Activated CD4-positive, alpha-beta T cell treated with anti-CD3 and anti-CD28 coated beads, Interleukin-2, Interleukin-6, amounts not matched to agents 100 ng/mL and 50 ng/mL, durations not matched to agents 16 hours and 8 hours (primary cell): ENCODE measurements at regions not wholly inside any gene's neighbourhood (a gene's known extent, or its start where the extent isn't known, plus 50 kb on each side); places are given as distances from the start of the nearest gene placed in this dataset.
"Not testable (repeated sequence)": the region's sequence is repeated elsewhere in the genome, so short reads cannot be mapped to it uniquely, and the experiment has no call there.

ENCODE experiments used
- DNase-seq: peaks from one replicate; pipeline ENCODE4 v3.0.0-alpha.2; 2020

GRCh38 chr2:95728878-95729596 is 137.2 kb downstream of the TRIM43 start:
- DNase-seq: peak; percentile 43

DNA sequence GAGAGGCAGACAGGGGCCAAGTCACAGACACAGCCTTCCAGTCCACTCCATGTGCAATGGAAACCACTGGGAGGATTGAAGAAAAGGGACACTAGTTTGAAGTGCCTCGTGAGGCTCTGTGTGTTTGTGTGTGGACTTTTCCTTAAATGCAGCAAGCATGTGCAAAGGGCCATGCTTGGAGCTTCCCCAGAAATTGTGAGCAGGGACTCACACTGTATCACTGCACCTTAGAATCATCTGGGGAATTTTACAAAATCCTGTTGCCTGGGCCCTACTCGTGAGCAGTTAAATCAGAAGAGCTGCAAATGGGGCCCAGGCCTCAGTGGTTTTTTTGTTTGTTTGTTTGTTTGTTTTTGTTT is 137.8 kb downstream of the TRIM43 start:
- no peak for DNase-seq

DNA sequence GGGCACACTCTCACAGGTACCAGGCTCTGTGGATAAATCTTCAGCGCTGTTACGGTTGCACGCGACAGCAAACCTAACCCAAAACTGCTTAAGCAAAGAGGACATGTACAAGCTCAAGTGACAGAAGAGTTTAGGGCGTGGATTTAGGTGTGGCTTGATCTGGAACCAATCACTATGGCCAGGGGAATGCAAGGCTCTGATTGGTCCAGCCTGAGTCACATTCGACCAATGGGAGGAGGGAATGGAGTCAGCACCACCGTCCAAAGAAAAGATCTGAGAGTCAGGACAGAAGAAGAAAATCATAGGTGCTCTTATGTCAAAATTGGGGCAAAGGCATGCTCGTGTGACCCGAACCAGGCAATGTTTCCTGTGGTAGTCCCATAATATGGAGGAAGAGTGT is 139.0 kb downstream of the TRIM43 start:
- no peak for DNase-seq

DNA sequence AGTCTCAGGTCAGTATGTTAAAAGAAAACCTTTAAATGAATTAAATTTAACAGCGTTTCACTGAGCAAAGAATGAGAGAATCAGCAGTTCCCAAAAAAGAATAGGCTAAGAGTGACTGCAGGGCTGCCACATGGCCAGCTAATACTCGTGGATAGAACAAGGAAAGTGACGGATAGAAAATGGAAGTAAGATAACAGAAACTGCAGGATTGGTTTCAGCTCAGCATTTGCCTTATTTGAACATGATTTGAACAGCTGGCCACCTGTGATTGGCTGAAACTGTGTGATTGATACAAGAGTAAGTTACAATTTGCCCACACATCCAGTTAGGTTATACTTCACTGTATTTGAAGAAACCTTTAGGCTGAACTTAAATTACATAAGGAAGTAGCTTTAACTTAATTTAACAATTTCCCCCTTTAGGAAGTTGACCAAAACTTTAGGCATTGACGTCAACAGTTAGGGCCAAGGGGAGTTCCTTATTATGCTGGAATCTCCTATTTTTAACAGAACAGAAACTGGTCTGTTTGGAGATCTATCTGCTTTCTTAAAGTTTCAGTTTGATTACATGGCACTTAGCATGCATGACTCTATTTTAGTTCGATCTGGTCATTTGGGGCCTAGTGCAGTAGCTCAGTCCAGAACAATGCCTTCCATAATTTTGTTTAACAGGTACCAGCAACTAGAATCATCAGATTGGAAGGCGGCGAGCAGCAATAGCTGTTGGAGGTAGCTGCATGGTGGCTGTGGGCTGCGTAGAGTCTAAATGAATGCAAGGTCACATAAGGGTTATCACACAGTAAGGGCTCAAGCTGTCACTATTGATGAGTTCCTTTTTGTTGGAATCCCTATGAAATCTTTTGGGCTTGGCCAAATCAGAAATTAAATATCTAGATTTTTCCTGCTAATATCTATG is 143.4 kb downstream of the TRIM43 start:
- DNase-seq: no peak

DNA sequence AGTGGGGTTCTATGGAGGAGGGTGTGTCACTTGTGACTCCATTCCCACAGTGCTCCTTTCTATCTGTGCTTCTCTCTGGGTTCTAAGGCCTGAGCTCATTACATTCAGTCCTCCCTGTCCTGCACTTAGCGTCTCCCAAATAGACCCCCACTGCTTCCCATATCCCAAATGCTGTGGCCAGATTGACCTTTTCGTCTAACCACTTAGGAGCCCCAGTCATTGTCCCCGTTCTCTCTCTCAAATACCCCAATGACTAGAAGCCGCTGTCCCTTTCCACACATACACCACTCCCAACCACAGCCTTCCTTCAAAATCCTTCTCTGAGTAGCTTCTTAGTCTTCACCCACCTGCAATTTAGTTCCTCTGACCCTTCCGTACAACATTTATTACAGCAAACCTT is 146.5 kb downstream of the TRIM43 start:
- DNase-seq: no peak

DNA sequence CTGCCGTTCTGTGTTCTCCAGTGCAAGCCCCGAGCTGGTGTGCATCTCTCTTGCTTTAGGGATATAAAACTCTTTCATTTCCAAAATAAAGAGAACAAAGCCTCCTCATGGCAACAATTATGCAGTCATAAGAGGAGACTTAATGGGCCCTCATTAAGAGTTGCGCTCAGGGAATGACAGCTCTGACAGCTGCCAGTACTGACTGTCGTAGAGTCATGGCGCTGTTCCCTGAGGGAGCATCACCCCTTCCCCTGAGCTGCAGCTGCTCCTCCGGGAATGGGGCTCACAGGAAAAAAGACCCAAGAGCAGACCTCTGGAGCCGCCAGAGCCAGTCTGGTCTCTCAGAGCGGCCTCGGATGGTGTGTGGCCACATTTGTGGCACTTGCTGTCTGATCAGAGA is 160.3 kb downstream of the TRIM43 start:
- DNase-seq: not testable (repeated sequence)

DNA sequence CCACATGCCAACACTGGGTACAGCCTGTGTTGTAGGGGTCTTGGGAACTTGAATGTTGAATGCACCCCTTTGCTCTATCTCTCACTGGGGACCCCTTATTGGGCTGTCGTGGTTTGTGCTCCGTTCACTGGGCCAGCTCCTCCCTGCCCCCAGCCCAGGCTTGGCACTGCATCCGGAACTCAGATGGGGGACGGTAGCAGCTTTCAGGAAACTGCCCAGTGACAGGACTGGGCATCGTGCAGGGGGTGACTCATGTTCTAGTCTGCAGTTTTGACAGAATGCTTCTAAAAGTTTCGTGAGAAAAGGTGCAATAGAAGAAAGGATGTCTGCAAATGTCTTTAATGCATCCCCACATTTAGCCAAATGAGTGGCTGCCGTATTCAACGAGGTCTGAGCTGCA is 162.0 kb downstream of the TRIM43 start:
- DNase-seq: not testable (repeated sequence)

DNA sequence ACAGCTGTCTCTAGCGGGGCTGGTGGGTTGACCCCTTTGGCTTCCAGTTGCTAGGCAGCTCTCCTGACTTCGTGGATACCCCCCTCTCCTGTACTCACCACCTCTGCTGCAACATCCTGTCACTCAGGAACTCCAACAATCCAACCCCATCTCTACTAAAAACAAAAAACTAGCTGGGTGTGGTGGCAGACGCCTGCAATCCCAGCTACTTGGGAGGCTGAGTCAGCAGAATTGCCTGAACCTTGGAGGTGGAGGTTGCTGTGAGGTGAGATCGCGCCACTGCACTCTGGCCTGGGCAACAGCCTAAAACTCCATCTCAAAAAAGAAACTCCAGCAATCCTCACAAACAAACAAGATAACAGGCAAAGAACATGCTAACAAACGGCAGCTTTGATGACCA is 162.4 kb downstream of the TRIM43 start:
- not testable (repeated sequence) for DNase-seq

DNA sequence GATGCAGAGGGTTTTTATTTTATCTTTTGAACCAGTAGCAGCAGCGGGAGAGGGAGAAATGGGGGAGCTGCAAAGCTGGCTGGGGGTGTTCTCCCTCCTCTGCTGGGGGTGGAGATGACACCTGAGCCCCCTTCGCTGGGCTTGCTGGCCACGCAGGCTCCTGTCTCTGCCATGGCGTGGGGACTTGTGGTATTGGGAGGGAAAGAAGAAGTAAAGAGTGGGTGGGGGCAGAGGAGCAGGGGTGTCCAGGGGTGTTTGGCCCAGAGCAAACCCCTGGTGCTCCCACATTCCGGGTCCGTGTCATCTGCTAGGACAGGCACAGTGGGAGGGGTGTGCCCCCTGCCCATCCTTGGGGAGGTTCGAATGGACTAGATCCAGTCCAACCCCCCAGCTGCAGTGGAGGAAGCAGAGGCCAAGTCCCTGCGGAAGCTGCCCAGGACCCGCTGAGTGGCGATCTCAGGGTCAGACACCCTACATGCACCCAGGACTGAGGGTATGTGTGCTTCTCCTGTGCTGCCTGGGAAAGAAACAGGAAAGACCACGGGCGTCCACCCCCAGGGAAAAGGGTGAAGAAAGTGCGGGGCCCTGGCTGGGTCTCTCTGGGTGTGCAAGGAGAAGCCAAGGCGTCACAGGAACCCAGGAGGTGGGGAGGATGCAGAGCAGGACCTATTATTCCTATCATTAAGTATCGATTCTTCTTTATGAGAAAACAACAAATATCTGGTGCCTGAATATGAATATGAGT is 163.2 kb downstream of the TRIM43 start:
- not testable (repeated sequence) for DNase-seq

- DNase-seq: not testable (repeated sequence)
Observed at GRCh38 chr2:95755956-95756669, 164.3 kb downstream of the TRIM43 start.

DNA sequence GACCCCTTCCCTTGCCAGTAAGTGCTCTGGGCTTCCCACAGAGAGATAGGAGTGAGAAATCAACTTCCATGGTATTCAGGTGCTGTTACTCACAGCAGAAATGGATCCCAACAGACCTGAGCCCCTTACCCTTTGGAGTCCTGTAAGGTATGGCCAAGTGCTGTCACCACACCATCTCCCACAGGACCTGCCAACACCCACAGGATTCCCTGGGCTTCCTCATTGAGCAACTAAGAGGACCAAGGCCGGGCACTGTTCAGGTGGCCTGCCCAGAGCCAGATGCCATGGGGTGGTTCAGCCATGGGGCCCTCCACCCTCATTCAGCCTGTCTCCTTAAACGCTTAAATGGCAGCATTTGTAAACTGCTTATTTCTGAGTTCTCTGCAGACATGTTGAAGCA is 166.2 kb downstream of the TRIM43 start:
- no peak for DNase-seq

DNA sequence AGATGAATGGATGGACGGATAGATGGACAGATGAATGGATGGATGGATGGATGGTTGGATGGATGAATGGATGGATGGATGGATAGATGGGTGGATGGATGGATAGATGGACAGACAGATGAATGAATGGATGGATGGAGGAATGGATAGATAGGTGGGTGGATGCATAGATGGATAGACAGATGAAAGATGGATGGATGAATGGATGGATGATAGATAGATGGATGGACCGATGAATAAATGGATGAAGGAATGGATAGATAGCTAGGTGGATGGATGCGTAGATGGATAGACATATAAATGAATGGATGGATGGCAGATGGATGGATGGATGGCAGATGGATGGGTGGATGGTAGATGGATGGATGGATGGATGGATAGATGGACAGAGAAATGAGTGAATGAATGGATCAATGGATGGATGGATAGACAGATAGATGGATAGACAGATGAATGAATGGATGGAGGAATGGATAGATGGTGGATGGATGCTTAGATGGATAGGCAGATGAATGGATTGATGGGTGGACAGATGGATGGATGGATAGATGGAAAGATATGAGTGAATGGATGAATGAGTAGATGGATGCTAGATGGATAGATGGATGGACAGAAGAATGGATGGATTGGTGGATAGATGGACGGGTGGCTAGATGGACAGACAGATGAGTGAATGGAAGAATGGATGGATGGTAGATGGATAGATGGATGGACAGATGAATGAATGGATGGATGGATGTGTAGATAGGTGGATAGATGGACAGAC is 167.9 kb downstream of the TRIM43 start:
- DNase-seq: no peak

GRCh38 chr2:95760806-95761525 is 169.2 kb downstream of the TRIM43 start:
- no peak for DNase-seq

- DNase-seq: no peak
Observed at GRCh38 chr2:95761556-95761955, 169.8 kb downstream of the TRIM43 start.

DNA sequence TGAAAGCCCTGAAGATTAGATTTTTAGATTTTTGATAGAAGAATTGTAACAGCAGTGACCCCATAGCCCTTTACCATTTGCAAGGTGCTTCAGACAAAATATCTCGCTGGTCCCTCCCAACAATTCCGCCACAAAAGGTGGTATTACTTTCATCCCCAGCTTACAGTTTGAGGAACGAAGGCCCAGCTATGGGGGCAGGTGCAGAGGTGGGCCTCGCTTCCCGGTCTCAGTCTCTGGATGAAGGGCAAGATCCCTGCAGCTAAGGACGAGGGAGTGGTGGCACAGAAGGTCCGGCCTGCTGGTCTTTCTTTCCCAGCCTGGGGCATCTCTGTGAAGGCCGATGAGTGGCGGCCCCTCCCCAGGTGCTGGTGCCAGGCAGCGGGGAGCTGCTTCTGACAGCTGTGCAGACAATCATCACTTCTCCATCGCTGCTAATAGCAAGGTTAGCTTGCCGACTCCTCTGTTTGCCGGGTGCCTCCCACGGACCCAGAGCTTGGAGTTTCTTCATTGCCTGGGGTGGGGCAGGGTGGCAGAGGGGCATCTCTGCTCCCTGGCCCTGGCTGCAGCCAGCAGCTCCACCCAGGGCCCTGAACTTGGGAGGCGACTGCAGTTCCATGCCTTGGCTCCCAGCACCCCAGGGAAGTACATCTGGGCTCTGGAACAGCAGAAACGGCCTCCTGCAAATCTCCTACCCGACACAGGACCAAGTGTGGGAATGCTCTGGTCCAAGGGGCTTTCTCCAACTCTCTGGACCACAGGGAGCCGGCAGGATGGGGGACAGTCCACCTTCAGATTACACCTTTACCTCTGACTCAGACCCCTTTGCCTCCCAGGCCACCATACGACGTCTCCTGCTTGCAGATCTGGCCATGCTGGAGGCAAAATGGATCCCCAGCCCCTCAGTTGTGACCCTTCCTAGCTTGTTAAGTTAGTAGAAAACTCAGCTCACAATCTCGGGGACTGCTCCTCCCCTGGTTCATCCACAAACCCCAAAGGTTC is 170.5 kb downstream of the TRIM43 start:
- DNase-seq: not testable (repeated sequence)

GRCh38 chr2:95763074-95763473 is 171.3 kb downstream of the TRIM43 start:
- not testable (repeated sequence) for DNase-seq

DNA sequence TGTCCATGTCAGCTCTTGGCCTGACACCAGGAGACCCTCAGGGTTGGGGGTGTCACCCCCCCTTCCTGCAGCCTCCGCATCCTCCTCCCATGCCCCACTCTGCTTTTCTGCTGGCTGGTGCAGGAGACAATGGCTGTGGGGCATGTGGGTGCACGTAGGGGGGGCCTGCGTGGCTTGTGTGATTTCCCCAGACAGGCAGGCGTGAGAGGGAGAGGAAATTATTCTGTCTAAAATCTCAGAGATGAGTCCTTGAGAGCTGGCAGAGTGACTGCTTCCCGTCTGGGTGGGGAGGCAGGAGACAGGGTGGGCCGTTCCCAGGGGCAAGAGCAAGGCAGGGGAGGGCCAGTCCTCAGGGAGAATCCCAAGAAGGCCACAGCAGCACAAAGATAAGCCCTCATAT is 173.2 kb downstream of the TRIM43 start:
- DNase-seq: not testable (repeated sequence)

DNA sequence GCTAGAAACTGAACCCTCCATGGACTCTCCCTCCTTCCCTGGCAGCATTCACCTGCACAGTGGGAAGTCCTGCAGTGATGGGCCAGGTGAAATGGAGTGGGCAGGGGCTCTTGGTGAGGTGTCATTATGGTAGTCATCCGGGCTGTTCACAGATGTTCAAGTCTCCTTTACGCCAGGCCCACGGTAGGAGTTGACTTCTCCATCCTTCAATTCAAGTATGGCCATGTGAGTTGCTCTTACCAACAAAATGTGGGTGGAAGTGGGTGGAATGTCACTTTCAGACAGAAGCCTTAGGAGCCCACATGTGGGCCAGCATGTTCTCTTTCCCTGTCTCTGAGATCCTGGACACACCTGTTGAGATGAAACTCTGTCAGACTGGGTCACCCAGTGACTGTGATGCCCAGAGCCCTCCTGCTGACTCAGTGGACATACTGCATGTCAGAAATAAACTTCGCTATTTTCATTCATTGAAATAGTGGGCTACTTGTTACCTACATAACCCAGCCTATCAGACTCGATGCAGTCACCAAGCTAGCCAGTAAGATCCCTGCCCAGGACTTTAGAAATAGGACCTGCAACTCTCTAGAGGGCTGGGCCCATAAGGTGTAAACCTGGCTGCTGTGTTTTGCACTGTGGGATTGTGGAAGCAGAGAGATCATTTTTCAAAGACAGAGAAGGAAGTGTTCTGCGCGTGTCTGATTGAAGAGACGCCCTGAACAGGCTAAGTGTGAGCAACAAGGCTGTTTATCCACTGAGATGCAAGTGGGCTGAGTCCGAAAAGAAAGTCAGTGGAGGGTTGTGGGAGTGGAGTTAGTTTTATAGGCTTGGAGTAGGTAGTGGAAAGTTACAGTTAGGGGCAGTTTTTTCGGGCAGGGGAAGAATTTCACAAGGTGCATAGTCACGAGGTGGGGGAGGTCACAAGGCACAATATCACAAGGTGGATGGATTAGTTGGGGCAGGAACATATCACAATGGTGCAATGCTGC is 174.4 kb downstream of the TRIM43 start:
- not testable (repeated sequence) for DNase-seq

- not testable (repeated sequence) for DNase-seq
Observed at GRCh38 chr2:95767531-95767930, 175.7 kb downstream of the TRIM43 start.
